Effector memory CD8-positive, alpha-beta T cell (primary cell): ENCODE measurements at regions not wholly inside any gene's neighbourhood (a gene's known extent, or its start where the extent isn't known, plus 50 kb on each side); places are given as distances from the start of the nearest gene placed in this dataset.
"Not testable (repeated sequence)": the region's sequence is repeated elsewhere in the genome, so short reads cannot be mapped to it uniquely, and the experiment has no call there.

Source experiments
- ATAC-seq: fragments of 150-1000 bp; cut with Tn5 transposase; replicated peaks from 2 replicates; pipeline ENCODE4 v1.10.0; 2021; ENCODE audit warnings: mild to moderate bottlenecking, moderate library complexity
- DNase-seq, 3 experiments: peaks; one replicate each; pipeline ENCODE4 v3.0.0; 2021
- H3K27ac Mint-ChIP-seq, 2 donors: one replicate each; pipeline ENCODE4 v1.8.0; 2022; ENCODE audit warnings: mild to moderate bottlenecking in 2 of 2, mixed read lengths in 2 of 2, moderate library complexity in 2 of 2
- H3K27me3 Mint-ChIP-seq, 2 donors: one replicate each; pipeline ENCODE4 v1.8.0; 2022; ENCODE audit warnings: mixed read lengths in 2 of 2
- H3K36me3 Mint-ChIP-seq: one replicate; pipeline ENCODE4 v1.8.0; 2022; ENCODE audit warnings: mild to moderate bottlenecking, moderate library complexity, mixed read lengths; ENCODE audit not compliant: insufficient read depth
- H3K4me1 Mint-ChIP-seq, 2 donors: one replicate each; pipeline ENCODE4 v1.8.0; 2022; ENCODE audit warnings: low read depth in 2 of 2, mixed read lengths in 2 of 2
- H3K4me3 Mint-ChIP-seq, 2 donors: one replicate each; pipeline ENCODE4 v1.8.0; 2022; ENCODE audit warnings: mild to moderate bottlenecking in 2 of 2, mixed read lengths in 2 of 2, moderate library complexity in 2 of 2
- H3K9me3 Mint-ChIP-seq, 2 donors: one replicate each; pipeline ENCODE4 v1.8.0; 2022; ENCODE audit warnings: mixed read lengths in 2 of 2

GRCh38 chr4:160495356-160495755, 1392.5 kb downstream of the RAPGEF2 start:
- H3K4me3 Mint-ChIP-seq, result no peak overlapping the region
- DNase-seq (no peak), ATAC-seq (no peak)
- no peaks in the 10 kb centered on the region for H3K27me3 Mint-ChIP-seq
- no peak overlapping the region for H3K27ac Mint-ChIP-seq
- H3K4me1 Mint-ChIP-seq, result no peaks in the 10 kb centered on the region
- H3K9me3 Mint-ChIP-seq, result peaks cover 4 to 26% of the 10 kb centered on the region in 2 donors
- no peaks in the 10 kb centered on the region for H3K36me3 Mint-ChIP-seq

- no peak overlapping the region for H3K4me3 Mint-ChIP-seq
- peaks cover 8 to 39% of the 10 kb centered on the region in 2 donors for H3K9me3 Mint-ChIP-seq
- no peaks in the 10 kb centered on the region for H3K27me3 Mint-ChIP-seq
- H3K36me3 Mint-ChIP-seq, result no peaks in the 10 kb centered on the region
- no peaks in the 10 kb centered on the region for H3K4me1 Mint-ChIP-seq
- DNase-seq (no peak), ATAC-seq (no peak)
- no peak overlapping the region for H3K27ac Mint-ChIP-seq
Observed at GRCh38 chr4:160498211-160498610, 1395.3 kb downstream of the RAPGEF2 start.

- H3K9me3 Mint-ChIP-seq, result peaks cover 4 to 12% of the 10 kb centered on the region in 2 donors
Observed at GRCh38 chr4:160505724-160506123, 1402.8 kb downstream of the RAPGEF2 start.

GRCh38 chr4:160510928-160511327, 1408.0 kb downstream of the RAPGEF2 start:
- DNase-seq (no peak), ATAC-seq (no peak)
- H3K27ac Mint-ChIP-seq, result no peak overlapping the region
- H3K9me3 Mint-ChIP-seq, result peaks cover 0 to 2% of the 10 kb centered on the region in 2 donors
- no peaks in the 10 kb centered on the region for H3K36me3 Mint-ChIP-seq
- no peak overlapping the region for H3K4me3 Mint-ChIP-seq
- no peaks in the 10 kb centered on the region for H3K4me1 Mint-ChIP-seq
- no peaks in the 10 kb centered on the region for H3K27me3 Mint-ChIP-seq

More at GRCh38 chr4:160505724-160506123, 1402.8 kb downstream of the RAPGEF2 start:
- no peaks in the 10 kb centered on the region for H3K4me1 Mint-ChIP-seq
- H3K36me3 Mint-ChIP-seq, result no peaks in the 10 kb centered on the region
- no peaks in the 10 kb centered on the region for H3K27me3 Mint-ChIP-seq
- H3K27ac Mint-ChIP-seq, result no peak overlapping the region
- no peak for DNase-seq
- ATAC-seq, result no peak
- H3K4me3 Mint-ChIP-seq, result no peak overlapping the region

- Mint-ChIP-seq H3K4me3 (no peak overlapping the region), H3K4me1 (no peaks in the 10 kb centered on the region), H3K9me3 (peaks cover 0 to 4% of the 10 kb centered on the region in 2 donors), H3K27me3 (no peaks in the 10 kb centered on the region), H3K27ac (no peak overlapping the region), H3K36me3 (no peaks in the 10 kb centered on the region)
- no peak for DNase-seq
- no peak for ATAC-seq
Observed at GRCh38 chr4:160514126-160514525, 1411.2 kb downstream of the RAPGEF2 start.

- ATAC-seq, result no peak
- DNase-seq, result no peak
- H3K4me1 Mint-ChIP-seq, result no peaks in the 10 kb centered on the region
- H3K27ac Mint-ChIP-seq, result no peak overlapping the region
- no peaks in the 10 kb centered on the region for H3K27me3 Mint-ChIP-seq
- no peak overlapping the region for H3K4me3 Mint-ChIP-seq
- no peaks in the 10 kb centered on the region for H3K36me3 Mint-ChIP-seq
- H3K9me3 Mint-ChIP-seq, result peaks cover 6 to 8% of the 10 kb centered on the region in 2 donors
Observed at GRCh38 chr4:160523231-160523630, 1420.4 kb downstream of the RAPGEF2 start.

- Mint-ChIP-seq H3K27me3 (no peaks in the 10 kb centered on the region), H3K36me3 (no peaks in the 10 kb centered on the region), H3K9me3 (peaks cover 5 to 8% of the 10 kb centered on the region in 2 donors), H3K4me3 (no peak overlapping the region), H3K27ac (no peak overlapping the region), H3K4me1 (no peaks in the 10 kb centered on the region)
- DNase-seq (no peak), ATAC-seq (no peak)
Observed at GRCh38 chr4:160537681-160538080, 1434.8 kb downstream of the RAPGEF2 start.

GRCh38 chr4:160546201-160546600, 1443.3 kb downstream of the RAPGEF2 start:
- DNase-seq, result no peak
- no peaks in the 10 kb centered on the region for H3K27me3 Mint-ChIP-seq
- no peak overlapping the region for H3K4me3 Mint-ChIP-seq
- H3K27ac Mint-ChIP-seq, result no peak overlapping the region
- H3K36me3 Mint-ChIP-seq, result no peaks in the 10 kb centered on the region
- H3K4me1 Mint-ChIP-seq, result no peaks in the 10 kb centered on the region
- peaks cover 7 to 8% of the 10 kb centered on the region in 2 donors for H3K9me3 Mint-ChIP-seq
- no peak for ATAC-seq

- not testable (repeated sequence) for DNase-seq, H3K36me3 Mint-ChIP-seq, H3K9me3 Mint-ChIP-seq, ATAC-seq, H3K27me3 Mint-ChIP-seq, H3K4me1 Mint-ChIP-seq, H3K27ac Mint-ChIP-seq, H3K4me3 Mint-ChIP-seq
Observed at GRCh38 chr4:160549951-160550519, 1447.2 kb downstream of the RAPGEF2 start.

- peaks cover 0 to 2% of the 10 kb centered on the region in 2 donors for H3K9me3 Mint-ChIP-seq
- no peaks in the 10 kb centered on the region for H3K27me3 Mint-ChIP-seq
- H3K4me3 Mint-ChIP-seq, result no peak overlapping the region
- no peak overlapping the region for H3K27ac Mint-ChIP-seq
- ATAC-seq (no peak), DNase-seq (no peak)
- H3K4me1 Mint-ChIP-seq, result no peaks in the 10 kb centered on the region
- H3K36me3 Mint-ChIP-seq, result no peaks in the 10 kb centered on the region
Observed at GRCh38 chr4:160562661-160563060, 1459.8 kb downstream of the RAPGEF2 start.

GRCh38 chr4:160563552-160564282, 1460.8 kb downstream of the RAPGEF2 start:
- no peaks in the 10 kb centered on the region for H3K4me1 Mint-ChIP-seq
- H3K36me3 Mint-ChIP-seq, result no peaks in the 10 kb centered on the region
- no peak overlapping the region for H3K4me3 Mint-ChIP-seq
- no peak overlapping the region for H3K27ac Mint-ChIP-seq
- H3K9me3 Mint-ChIP-seq, result peaks cover 2 to 5% of the 10 kb centered on the region in 2 donors
- no peaks in the 10 kb centered on the region for H3K27me3 Mint-ChIP-seq
- DNase-seq, result no peak
- no peak for ATAC-seq

GRCh38 chr4:160567634-160568033, 1464.8 kb downstream of the RAPGEF2 start:
- H3K4me3 Mint-ChIP-seq, result no peak overlapping the region
- no peak for ATAC-seq
- H3K36me3 Mint-ChIP-seq, result no peaks in the 10 kb centered on the region
- no peak for DNase-seq
- H3K27me3 Mint-ChIP-seq, result no peaks in the 10 kb centered on the region
- H3K4me1 Mint-ChIP-seq, result no peaks in the 10 kb centered on the region
- H3K27ac Mint-ChIP-seq, result no peak overlapping the region
- H3K9me3 Mint-ChIP-seq, result peaks cover 5 to 6% of the 10 kb centered on the region in 2 donors

GRCh38 chr4:160570271-160570670, 1467.4 kb downstream of the RAPGEF2 start:
- DNase-seq, result no peak
- Mint-ChIP-seq H3K36me3 (no peaks in the 10 kb centered on the region), H3K4me1 (no peaks in the 10 kb centered on the region), H3K4me3 (no peak overlapping the region), H3K27me3 (no peaks in the 10 kb centered on the region), H3K27ac (no peak overlapping the region), H3K9me3 (peaks cover 5 to 6% of the 10 kb centered on the region in 2 donors)
- ATAC-seq, result no peak

GRCh38 chr4:160574272-160574671, 1471.4 kb downstream of the RAPGEF2 start:
- not testable (repeated sequence) for H3K27me3 Mint-ChIP-seq, DNase-seq, H3K9me3 Mint-ChIP-seq, H3K4me1 Mint-ChIP-seq, ATAC-seq, H3K4me3 Mint-ChIP-seq, H3K36me3 Mint-ChIP-seq, H3K27ac Mint-ChIP-seq
